GM12878 (cell line): ENCODE measurements at regions not wholly inside any gene's neighbourhood (a gene's known extent, or its start where the extent isn't known, plus 50 kb on each side); places are given as distances from the start of the nearest gene placed in this dataset.
"Not testable (repeated sequence)": the region's sequence is repeated elsewhere in the genome, so short reads cannot be mapped to it uniquely, and the experiment has no call there.

Source experiments
- ATAC-seq: fragments of 200-7000 bp; cut with Tn5 transposase; 3 replicates; pipeline ENCODE4 v1.9.1; 2020; ENCODE audit warnings: mild to moderate bottlenecking, moderate library complexity
- BruUV-seq: library from RNA; stranded (reverse); fragments of 400-500 nt; replicated peaks from 2 replicates; lab custom pipeline; 2021; lab: Mats Ljungman, UMichigan
- CTCF ChIA-PET: fragments of 300-600 bp; sonication (Branson Sonifier 250); formaldehyde crosslinking; extraction: SDS; loops from one replicate; lab custom pipeline; 2021; ENCODE audit warnings: inconsistent platforms; lab: Yijun Ruan, JAX
- POLR2A ChIA-PET: fragments of 350-600 bp; formaldehyde crosslinking; extraction: SDS; loops from one replicate; lab custom pipeline; 2021; ENCODE audit warnings: inconsistent platforms; lab: Charles Lee
- RAD21 ChIA-PET: fragments of 300-600 bp; sonication (Branson Sonifier 250); formaldehyde crosslinking; loops from one replicate; lab custom pipeline; 2023; ENCODE audit warnings: antibody characterized with exemption; ENCODE audit not compliant: unreplicated experiment; lab: Charles Lee
- SMC1A ChIA-PET: fragments of 300-600 bp; sonication (Branson Sonifier 250); formaldehyde crosslinking; loops from one replicate; lab custom pipeline; 2023; ENCODE audit not compliant: unreplicated experiment, uncharacterized antibody; lab: Charles Lee
- DNase-seq: peaks from one replicate; pipeline ENCODE4 v3.0.0-alpha.2; 2011; ENCODE audit warnings: low read depth, low spot score
- FAIRE-seq: peaks from 3 replicates; lab custom pipeline; 2011; peaks lifted over from hg19 to GRCh38; lab: Jason Lieb, UNC
- H2AFZ ChIP-seq: 2 replicates; pipeline ENCODE4 v1.6.0; 2011; ENCODE audit warnings: low read depth, low read length, control low read depth; ENCODE audit not compliant: control insufficient read depth
- H3K27ac ChIP-seq: 2 replicates; pipeline ENCODE4 v1.5.1; 2011; ENCODE audit warnings: control low read depth; ENCODE audit not compliant: control insufficient read depth, insufficient read depth
- H3K27me3 ChIP-seq, 2 experiments: replicated peaks in 1 of 2; 2 replicates each; pipeline versions ENCODE4 v1.6.0 to v1.6.1; 2011; ENCODE audit warnings: low read length in 1 of 2; ENCODE audit not compliant: control insufficient read depth in 2 of 2, insufficient read depth in 2 of 2
- H3K36me3 ChIP-seq, 2 experiments: 2 replicates each; pipeline ENCODE4 v1.5.1; 2011; ENCODE audit warnings: low read length in 1 of 2; ENCODE audit not compliant: control insufficient read depth in 2 of 2, insufficient read depth in 2 of 2
- H3K4me1 ChIP-seq: 2 replicates; pipeline ENCODE4 v1.6.1; 2011; ENCODE audit warnings: mild to moderate bottlenecking, low read length, moderate library complexity, mixed read lengths; ENCODE audit not compliant: control insufficient read depth, insufficient read depth
- H3K4me2 ChIP-seq: 2 replicates; pipeline ENCODE4 v1.6.0; 2011; ENCODE audit warnings: control low read depth; ENCODE audit not compliant: control insufficient read depth, insufficient read depth
- H3K4me3 ChIP-seq: fragments of 200-600 bp; sonication (generic); 2 replicates; pipeline ENCODE4 v1.5.1; 2016
- H3K79me2 ChIP-seq: 2 replicates; pipeline ENCODE4 v1.6.0; 2011; ENCODE audit warnings: low read length; ENCODE audit not compliant: control insufficient read depth, insufficient read depth
- H3K9ac ChIP-seq: 2 replicates; pipeline ENCODE4 v1.8.0; 2011; ENCODE audit warnings: low read length, control low read depth, mixed read lengths; ENCODE audit not compliant: control insufficient read depth, insufficient read depth
- H3K9me3 ChIP-seq: replicated peaks from 3 replicates; pipeline ENCODE4 v1.5.1; 2011; ENCODE audit warnings: mild to moderate bottlenecking, low read length; ENCODE audit not compliant: control insufficient read depth, insufficient read depth
- H4K20me1 ChIP-seq: 2 replicates; pipeline ENCODE4 v1.6.0; 2011; ENCODE audit not compliant: control insufficient read depth, insufficient read depth
- WGBS: methylation state at CpG from one replicate; pipeline ENCODE4 v1.1.6; 2016; ENCODE audit warnings: low lambda C conversion rate; ENCODE audit not compliant: insufficient replicate concordance, insufficient coverage; ENCODE audit errors: missing lambda C conversion rate; 5-methylcytosine and 5-hydroxymethylcytosine counted together
- in situ Hi-C: fragments of 300-500 bp; cut with MboI; formaldehyde crosslinking; loops from 9 replicates; pipeline ENCODE4 v1.14.3; 2018; ENCODE audit warnings: mixed read lengths
- intact Hi-C: fragments of 100-400 bp; cut with micrococcal nuclease; formaldehyde crosslinking; loops from one replicate; pipeline ENCODE4 v1.14.2; 2022; ENCODE audit not compliant: unreplicated experiment
- TF ChIP-seq, protein P1 (sequence below): fragments of 450-650 bp; formaldehyde crosslinking; IDR thresholded peaks from 2 replicates; pipeline ENCODE4 v1.4.0; 2020; ENCODE audit warnings: mild to moderate bottlenecking, moderate library complexity

DNA sequence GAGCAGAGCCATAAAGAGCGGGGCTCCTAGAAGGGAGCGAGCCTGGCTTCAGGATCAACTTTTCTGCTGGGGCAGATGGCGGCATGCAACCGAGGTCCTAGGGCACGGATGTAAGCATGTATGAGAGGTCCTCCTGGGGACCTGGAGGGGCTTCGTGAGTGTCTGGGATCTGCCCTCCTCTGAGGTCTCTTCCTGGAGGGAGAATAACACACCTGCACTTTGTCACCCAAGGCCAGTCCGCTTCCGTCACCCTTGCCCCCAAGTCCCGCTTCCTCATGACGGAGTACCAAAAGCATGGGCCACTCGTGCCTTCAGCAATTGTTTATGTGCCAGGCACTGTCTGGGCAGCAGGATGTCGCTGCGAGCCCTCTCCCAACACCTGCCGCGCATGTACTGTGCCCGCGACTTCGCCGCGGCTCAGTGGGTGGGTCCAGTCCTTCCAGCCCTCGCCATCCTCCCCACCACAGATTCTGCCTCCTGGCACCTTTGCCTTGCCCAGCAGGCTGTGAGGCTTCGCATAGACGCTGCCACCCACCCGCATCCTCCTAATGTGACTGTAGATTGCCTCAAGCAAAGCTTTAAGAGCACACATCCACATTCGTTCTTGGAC lies 60.0 kb upstream of the TMPRSS2 start (continued):
- TF ChIP-seq, protein P1, sequence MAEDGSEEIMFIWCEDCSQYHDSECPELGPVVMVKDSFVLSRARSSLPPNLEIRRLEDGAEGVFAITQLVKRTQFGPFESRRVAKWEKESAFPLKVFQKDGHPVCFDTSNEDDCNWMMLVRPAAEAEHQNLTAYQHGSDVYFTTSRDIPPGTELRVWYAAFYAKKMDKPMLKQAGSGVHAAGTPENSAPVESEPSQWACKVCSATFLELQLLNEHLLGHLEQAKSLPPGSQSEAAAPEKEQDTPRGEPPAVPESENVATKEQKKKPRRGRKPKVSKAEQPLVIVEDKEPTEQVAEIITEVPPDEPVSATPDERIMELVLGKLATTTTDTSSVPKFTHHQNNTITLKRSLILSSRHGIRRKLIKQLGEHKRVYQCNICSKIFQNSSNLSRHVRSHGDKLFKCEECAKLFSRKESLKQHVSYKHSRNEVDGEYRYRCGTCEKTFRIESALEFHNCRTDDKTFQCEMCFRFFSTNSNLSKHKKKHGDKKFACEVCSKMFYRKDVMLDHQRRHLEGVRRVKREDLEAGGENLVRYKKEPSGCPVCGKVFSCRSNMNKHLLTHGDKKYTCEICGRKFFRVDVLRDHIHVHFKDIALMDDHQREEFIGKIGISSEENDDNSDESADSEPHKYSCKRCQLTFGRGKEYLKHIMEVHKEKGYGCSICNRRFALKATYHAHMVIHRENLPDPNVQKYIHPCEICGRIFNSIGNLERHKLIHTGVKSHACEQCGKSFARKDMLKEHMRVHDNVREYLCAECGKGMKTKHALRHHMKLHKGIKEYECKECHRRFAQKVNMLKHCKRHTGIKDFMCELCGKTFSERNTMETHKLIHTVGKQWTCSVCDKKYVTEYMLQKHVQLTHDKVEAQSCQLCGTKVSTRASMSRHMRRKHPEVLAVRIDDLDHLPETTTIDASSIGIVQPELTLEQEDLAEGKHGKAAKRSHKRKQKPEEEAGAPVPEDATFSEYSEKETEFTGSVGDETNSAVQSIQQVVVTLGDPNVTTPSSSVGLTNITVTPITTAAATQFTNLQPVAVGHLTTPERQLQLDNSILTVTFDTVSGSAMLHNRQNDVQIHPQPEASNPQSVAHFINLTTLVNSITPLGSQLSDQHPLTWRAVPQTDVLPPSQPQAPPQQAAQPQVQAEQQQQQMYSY: no peak

DNA sequence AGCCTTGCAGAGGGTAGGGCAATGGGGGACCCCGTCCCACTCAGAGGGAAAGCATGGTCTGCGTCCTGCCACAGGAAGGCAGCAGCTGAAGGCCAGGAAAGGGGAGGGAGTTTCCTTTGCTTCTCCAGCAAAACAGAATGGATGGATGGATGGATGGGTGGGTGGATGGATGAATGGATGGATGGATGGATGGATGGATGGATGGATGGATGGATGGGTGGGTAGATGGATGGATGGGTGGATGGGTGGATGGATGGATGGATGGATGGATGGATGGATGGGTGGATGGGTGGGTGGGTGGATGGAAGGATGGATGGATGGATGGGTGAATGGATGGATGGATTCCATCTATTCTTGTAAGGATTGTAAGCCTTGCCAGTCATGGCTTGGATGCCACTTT lies 59.3 kb upstream of the TMPRSS2 start:
- H3K4me1 ChIP-seq, H3K79me2 ChIP-seq, H2AFZ ChIP-seq, H3K9ac ChIP-seq, CTCF ChIA-PET, in situ Hi-C loops, ATAC-seq, BruUV-seq, H3K27me3 ChIP-seq, H3K4me2 ChIP-seq, H3K9me3 ChIP-seq, FAIRE-seq, H3K27ac ChIP-seq, intact Hi-C loops, H4K20me1 ChIP-seq, SMC1A ChIA-PET, H3K4me3 ChIP-seq, DNase-seq, H3K36me3 ChIP-seq, POLR2A ChIA-PET, RAD21 ChIA-PET: not testable (repeated sequence)
- 26% methylated on average over 2 of the region's 2 CpGs for WGBS
